WTC11 (cell line): ENCODE measurements at regions not wholly inside any gene's neighbourhood (a gene's known extent, or its start where the extent isn't known, plus 50 kb on each side); places are given as distances from the start of the nearest gene placed in this dataset.

Source experiments
- ATF2 ChIP-seq: sonication (generic); formaldehyde crosslinking; IDR thresholded peaks from 2 replicates; pipeline ENCODE4 v1.8.1; 2022; ENCODE audit warnings: low read depth, missing genetic modification reagents, borderline replicate concordance
- ATF3 ChIP-seq: sonication (generic); formaldehyde crosslinking; conservative IDR thresholded peaks from 2 replicates; pipeline ENCODE4 v1.8.1; 2022; ENCODE audit warnings: mild to moderate bottlenecking, missing genetic modification reagents
- CREM ChIP-seq: sonication (generic); formaldehyde crosslinking; IDR thresholded peaks from 2 replicates; pipeline ENCODE4 v1.8.1; 2022; ENCODE audit warnings: mild to moderate bottlenecking, missing genetic modification reagents, moderate library complexity
- ETV6 ChIP-seq: sonication (generic); formaldehyde crosslinking; IDR thresholded peaks from 2 replicates; pipeline ENCODE4 v1.8.1; 2022; ENCODE audit warnings: mild to moderate bottlenecking, missing genetic modification reagents
- MYBL2 ChIP-seq: sonication (generic); formaldehyde crosslinking; IDR thresholded peaks from 2 replicates; pipeline ENCODE4 v1.8.1; 2023; ENCODE audit warnings: mild to moderate bottlenecking, moderate library complexity, missing genetic modification reagents
- NR2C2 ChIP-seq: sonication (generic); formaldehyde crosslinking; IDR thresholded peaks from 2 replicates; pipeline ENCODE4 v1.8.0; 2022; ENCODE audit warnings: mild to moderate bottlenecking, missing genetic modification reagents
- RELA ChIP-seq: sonication (generic); formaldehyde crosslinking; IDR thresholded peaks from 2 replicates; pipeline ENCODE4 v1.8.1; 2022; ENCODE audit warnings: missing genetic modification reagents, mild to moderate bottlenecking, borderline replicate concordance
- ZSCAN18 ChIP-seq: fragments of 250-450 bp; sonication (Bioruptor Pico); IDR thresholded peaks from 2 replicates; pipeline ENCODE4 v2.1.2; 2022; ENCODE audit warnings: mild to moderate bottlenecking, moderate library complexity
- TF ChIP-seq, protein P1 (sequence below): fragments of 200-600 bp; IDR thresholded peaks from 2 replicates; pipeline ENCODE4 v1.8.0; 2022; ENCODE audit warnings: antibody characterized with exemption
- TF ChIP-seq, protein P2 (sequence below): sonication (generic); formaldehyde crosslinking; IDR thresholded peaks from 2 replicates; pipeline ENCODE4 v1.8.0; 2023; ENCODE audit warnings: mild to moderate bottlenecking, missing genetic modification reagents
- TF ChIP-seq, protein P3 (sequence below): sonication (generic); formaldehyde crosslinking; IDR thresholded peaks from 2 replicates; pipeline ENCODE4 v1.8.0; 2022; ENCODE audit warnings: mild to moderate bottlenecking, missing genetic modification reagents

DNA sequence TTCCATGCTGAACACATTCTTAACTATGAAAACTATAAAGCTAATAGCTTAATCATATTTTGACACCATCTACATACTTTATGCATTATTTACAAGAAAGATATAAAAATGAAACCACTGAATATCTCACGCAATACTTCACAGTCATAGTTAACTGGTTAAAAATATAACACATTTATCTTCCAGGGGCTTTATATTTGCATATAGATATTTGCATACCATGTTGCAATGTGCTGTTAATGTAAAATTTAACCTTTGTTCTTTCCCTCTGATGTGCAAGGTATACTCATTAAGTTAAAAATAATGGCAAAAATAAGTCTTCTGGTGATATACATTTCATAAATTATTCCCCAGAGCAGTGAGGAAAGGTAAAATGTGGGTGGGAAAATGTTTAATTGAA is 76.9 kb upstream of the MGMT start:
- TF ChIP-seq, protein P1, sequence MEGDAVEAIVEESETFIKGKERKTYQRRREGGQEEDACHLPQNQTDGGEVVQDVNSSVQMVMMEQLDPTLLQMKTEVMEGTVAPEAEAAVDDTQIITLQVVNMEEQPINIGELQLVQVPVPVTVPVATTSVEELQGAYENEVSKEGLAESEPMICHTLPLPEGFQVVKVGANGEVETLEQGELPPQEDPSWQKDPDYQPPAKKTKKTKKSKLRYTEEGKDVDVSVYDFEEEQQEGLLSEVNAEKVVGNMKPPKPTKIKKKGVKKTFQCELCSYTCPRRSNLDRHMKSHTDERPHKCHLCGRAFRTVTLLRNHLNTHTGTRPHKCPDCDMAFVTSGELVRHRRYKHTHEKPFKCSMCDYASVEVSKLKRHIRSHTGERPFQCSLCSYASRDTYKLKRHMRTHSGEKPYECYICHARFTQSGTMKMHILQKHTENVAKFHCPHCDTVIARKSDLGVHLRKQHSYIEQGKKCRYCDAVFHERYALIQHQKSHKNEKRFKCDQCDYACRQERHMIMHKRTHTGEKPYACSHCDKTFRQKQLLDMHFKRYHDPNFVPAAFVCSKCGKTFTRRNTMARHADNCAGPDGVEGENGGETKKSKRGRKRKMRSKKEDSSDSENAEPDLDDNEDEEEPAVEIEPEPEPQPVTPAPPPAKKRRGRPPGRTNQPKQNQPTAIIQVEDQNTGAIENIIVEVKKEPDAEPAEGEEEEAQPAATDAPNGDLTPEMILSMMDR, result no peak
- TF ChIP-seq RELA (CRISPR knock-in tag), result no peak
- no peak for TF ChIP-seq ATF2 (CRISPR knock-in tag)
- TF ChIP-seq, protein P2, sequence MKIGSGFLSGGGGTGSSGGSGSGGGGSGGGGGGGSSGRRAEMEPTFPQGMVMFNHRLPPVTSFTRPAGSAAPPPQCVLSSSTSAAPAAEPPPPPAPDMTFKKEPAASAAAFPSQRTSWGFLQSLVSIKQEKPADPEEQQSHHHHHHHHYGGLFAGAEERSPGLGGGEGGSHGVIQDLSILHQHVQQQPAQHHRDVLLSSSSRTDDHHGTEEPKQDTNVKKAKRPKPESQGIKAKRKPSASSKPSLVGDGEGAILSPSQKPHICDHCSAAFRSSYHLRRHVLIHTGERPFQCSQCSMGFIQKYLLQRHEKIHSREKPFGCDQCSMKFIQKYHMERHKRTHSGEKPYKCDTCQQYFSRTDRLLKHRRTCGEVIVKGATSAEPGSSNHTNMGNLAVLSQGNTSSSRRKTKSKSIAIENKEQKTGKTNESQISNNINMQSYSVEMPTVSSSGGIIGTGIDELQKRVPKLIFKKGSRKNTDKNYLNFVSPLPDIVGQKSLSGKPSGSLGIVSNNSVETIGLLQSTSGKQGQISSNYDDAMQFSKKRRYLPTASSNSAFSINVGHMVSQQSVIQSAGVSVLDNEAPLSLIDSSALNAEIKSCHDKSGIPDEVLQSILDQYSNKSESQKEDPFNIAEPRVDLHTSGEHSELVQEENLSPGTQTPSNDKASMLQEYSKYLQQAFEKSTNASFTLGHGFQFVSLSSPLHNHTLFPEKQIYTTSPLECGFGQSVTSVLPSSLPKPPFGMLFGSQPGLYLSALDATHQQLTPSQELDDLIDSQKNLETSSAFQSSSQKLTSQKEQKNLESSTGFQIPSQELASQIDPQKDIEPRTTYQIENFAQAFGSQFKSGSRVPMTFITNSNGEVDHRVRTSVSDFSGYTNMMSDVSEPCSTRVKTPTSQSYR, result no peak
- no peak for TF ChIP-seq ATF3
- no peak for TF ChIP-seq ZSCAN18
- TF ChIP-seq, protein P3, sequence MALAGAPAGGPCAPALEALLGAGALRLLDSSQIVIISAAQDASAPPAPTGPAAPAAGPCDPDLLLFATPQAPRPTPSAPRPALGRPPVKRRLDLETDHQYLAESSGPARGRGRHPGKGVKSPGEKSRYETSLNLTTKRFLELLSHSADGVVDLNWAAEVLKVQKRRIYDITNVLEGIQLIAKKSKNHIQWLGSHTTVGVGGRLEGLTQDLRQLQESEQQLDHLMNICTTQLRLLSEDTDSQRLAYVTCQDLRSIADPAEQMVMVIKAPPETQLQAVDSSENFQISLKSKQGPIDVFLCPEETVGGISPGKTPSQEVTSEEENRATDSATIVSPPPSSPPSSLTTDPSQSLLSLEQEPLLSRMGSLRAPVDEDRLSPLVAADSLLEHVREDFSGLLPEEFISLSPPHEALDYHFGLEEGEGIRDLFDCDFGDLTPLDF (CRISPR knock-in tag), result no peak
- TF ChIP-seq MYBL2, result no peak
- TF ChIP-seq ETV6 (CRISPR knock-in tag), result no peak
- TF ChIP-seq CREM (CRISPR knock-in tag), result no peak
- TF ChIP-seq NR2C2 (CRISPR knock-in tag), result no peak
